SK-N-SH (cell line): ENCODE measurements at regions not wholly inside any gene's neighbourhood (a gene's known extent, or its start where the extent isn't known, plus 50 kb on each side); places are given as distances from the start of the nearest gene placed in this dataset.

Experiments
- CTCF ChIA-PET: fragments of 300-600, 350-600 bp; formaldehyde crosslinking; extraction: SDS; loops from one replicate; lab custom pipeline; 2021; lab: Yijun Ruan, JAX
- POLR2A ChIA-PET: fragments of 350-600 bp; sonication (Branson Sonifier 250); formaldehyde crosslinking; extraction: SDS; loops from one replicate; lab custom pipeline; 2020; ENCODE audit warnings: antibody characterized with exemption, inconsistent platforms; lab: Yijun Ruan, JAX
- DNase-seq: peaks from one replicate; pipeline ENCODE4 v3.0.0; 2012
- H2AFZ ChIP-seq: fragments of 200-600 bp; sonication (generic); 2 replicates; pipeline ENCODE4 v1.8.1; 2016; ENCODE audit warnings: antibody characterized with exemption, mild to moderate bottlenecking, low read depth
- H3F3A ChIP-seq: fragments of 200-600 bp; sonication (generic); replicated peaks from 2 replicates; pipeline ENCODE3; 2016; ENCODE audit warnings: antibody characterized with exemption, mild to moderate bottlenecking; ENCODE audit not compliant: insufficient read depth
- H3K27ac ChIP-seq, 2 experiments: fragments of 200-500 bp in 1 of 2; fragments of 200-600 bp in 1 of 2; sonication (Bioruptor generic) in 1 of 2; sonication (generic), shearing (Covaris generic) in 1 of 2; 2 replicates each; pipeline versions ENCODE4 v1.5.1 to v1.6.1; 2014 to 2016; ENCODE audit warnings: low read depth in 2 of 2, inconsistent platforms in 1 of 2, low read length in 1 of 2, mild to moderate bottlenecking in 1 of 2, mixed read lengths in 1 of 2
- H3K27me3 ChIP-seq: fragments of 200-600 bp; sonication (generic), shearing (Covaris generic); 2 replicates; pipeline ENCODE4 v1.6.1; 2016; ENCODE audit warnings: mixed run types; ENCODE audit not compliant: insufficient read depth
- H3K36me3 ChIP-seq, 2 experiments: fragments of 200-500 bp in 1 of 2; fragments of 200-600 bp in 1 of 2; sonication (Bioruptor generic) in 1 of 2; sonication (generic) in 1 of 2; replicated peaks in 1 of 2; 2 replicates each; pipeline versions ENCODE3 to v1.5.1; 2014 to 2016; ENCODE audit warnings: low read length in 1 of 2, mild to moderate bottlenecking in 1 of 2; ENCODE audit not compliant: insufficient read depth in 2 of 2, control insufficient read depth in 1 of 2
- H3K4me1 ChIP-seq, 2 experiments: fragments of 200-500 bp in 1 of 2; fragments of 200-600 bp in 1 of 2; sonication (Bioruptor generic) in 1 of 2; sonication (generic), shearing (Covaris generic) in 1 of 2; 2 replicates each; pipeline versions ENCODE4 v1.5.1 to v1.6.1; 2014 to 2016; ENCODE audit warnings: low read depth in 1 of 2, low read length in 1 of 2, mixed run types in 1 of 2; ENCODE audit not compliant: insufficient read depth in 2 of 2, control insufficient read depth in 1 of 2
- H3K4me2 ChIP-seq: fragments of 200-600 bp; sonication (generic), shearing (Covaris generic); 2 replicates; pipeline ENCODE4 v1.6.1; 2017; ENCODE audit warnings: mixed run types
- H3K4me3 ChIP-seq, 2 experiments: fragments of 200-500 bp in 1 of 2; fragments of 200-600 bp in 1 of 2; sonication (Bioruptor generic) in 1 of 2; sonication (generic), shearing (Covaris generic) in 1 of 2; 2 replicates each; pipeline versions ENCODE4 v1.5.1 to v1.8.1; 2014 to 2016; ENCODE audit warnings: low read depth in 2 of 2, inconsistent platforms in 1 of 2, low read length in 1 of 2, mild to moderate bottlenecking in 1 of 2, mixed read lengths in 1 of 2, moderate library complexity in 1 of 2
- H3K79me2 ChIP-seq: fragments of 200-600 bp; sonication (generic); 2 replicates; pipeline ENCODE4 v1.8.1; 2017; ENCODE audit warnings: mild to moderate bottlenecking; ENCODE audit not compliant: insufficient read depth
- H3K9ac ChIP-seq: fragments of 200-600 bp; sonication (generic); 2 replicates; pipeline ENCODE4 v1.6.1; 2017; ENCODE audit warnings: mixed run types
- H3K9me2 ChIP-seq: fragments of 200-600 bp; sonication (generic); 2 replicates; pipeline ENCODE4 v1.6.1; 2017; ENCODE audit warnings: mixed run types
- H3K9me3 ChIP-seq: fragments of 200-600 bp; sonication (generic); 2 replicates; pipeline ENCODE4 v1.6.1; 2017; ENCODE audit warnings: mixed run types, mild to moderate bottlenecking, moderate library complexity
- H4K20me1 ChIP-seq: fragments of 200-600 bp; sonication (generic); 2 replicates; pipeline ENCODE4 v1.6.1; 2017; ENCODE audit warnings: mild to moderate bottlenecking, mixed run types; ENCODE audit not compliant: insufficient read depth
- CHD2 ChIP-seq: fragments of 150-350 bp; IDR thresholded peaks from 2 replicates; pipeline ENCODE4 v1.6.1; 2018; ENCODE audit warnings: low read length; ENCODE audit not compliant: partially characterized antibody
- ELF1 ChIP-seq: IDR thresholded peaks from 2 replicates; pipeline ENCODE4 v1.4.0; 2012
- EP300 ChIP-seq, 2 experiments: IDR thresholded peaks; 2 replicates each; pipeline versions ENCODE4 v1.4.0 to v1.6.1; 2012; ENCODE audit warnings: borderline replicate concordance in 1 of 2, low read depth in 1 of 2, low read length in 1 of 2
- EZH2phosphoT487 ChIP-seq: fragments of 200-600 bp; sonication (generic); IDR thresholded peaks from 2 replicates; pipeline ENCODE4 v1.6.1; 2017; ENCODE audit warnings: low read depth, mixed run types, mild to moderate bottlenecking, antibody characterized with exemption, moderate library complexity, borderline replicate concordance
- FOSL2 ChIP-seq: IDR thresholded peaks from 2 replicates; pipeline ENCODE4 v1.4.0; 2012; ENCODE audit warnings: low read depth, mild to moderate bottlenecking, moderate library complexity, borderline replicate concordance
- GABPA ChIP-seq: IDR thresholded peaks from 2 replicates; pipeline ENCODE4 v1.4.0; 2012; ENCODE audit warnings: low read depth, mild to moderate bottlenecking
- GATA2 ChIP-seq: sonication (generic); formaldehyde crosslinking; IDR thresholded peaks from 2 replicates; pipeline ENCODE4 v1.5.0; 2020; ENCODE audit warnings: mild to moderate bottlenecking, missing genetic modification reagents
- MEF2A ChIP-seq: IDR thresholded peaks from 2 replicates; pipeline ENCODE4 v1.4.0; 2012; ENCODE audit warnings: low read depth, borderline replicate concordance
- MXI1 ChIP-seq: IDR thresholded peaks from 2 replicates; pipeline ENCODE4 v1.6.1; 2012; ENCODE audit warnings: mild to moderate bottlenecking, low read depth, low read length, improper control_type of control experiment
- NFIC ChIP-seq: IDR thresholded peaks from 2 replicates; pipeline ENCODE4 v1.4.0; 2012; ENCODE audit warnings: borderline replicate concordance
- PBX3 ChIP-seq: IDR thresholded peaks from 2 replicates; pipeline ENCODE4; 2012
- REST ChIP-seq: IDR thresholded peaks from 2 replicates; pipeline ENCODE4 v1.6.1; 2012; ENCODE audit warnings: mild to moderate bottlenecking, low read depth, low read length, moderate library complexity
- RXRA ChIP-seq: IDR thresholded peaks from 2 replicates; pipeline ENCODE4 v1.4.0; 2012; ENCODE audit warnings: low read depth, mild to moderate bottlenecking, borderline replicate concordance
- SIN3A ChIP-seq: IDR thresholded peaks from 2 replicates; pipeline ENCODE4 v1.6.1; 2012; ENCODE audit warnings: low read depth, mild to moderate bottlenecking, low read length, moderate library complexity, borderline replicate concordance
- SMC3 ChIP-seq: IDR thresholded peaks from 2 replicates; pipeline ENCODE4 v1.6.1; 2012; ENCODE audit warnings: low read depth, low read length, improper control_type of control experiment
- TCF12 ChIP-seq: IDR thresholded peaks from 2 replicates; pipeline ENCODE4 v1.4.0; 2012
- TEAD4 ChIP-seq: IDR thresholded peaks from 2 replicates; pipeline ENCODE4 v1.4.0; 2012; ENCODE audit warnings: mild to moderate bottlenecking, borderline replicate concordance; ENCODE audit not compliant: insufficient read depth
- USF2 ChIP-seq: fragments of 150-350 bp; IDR thresholded peaks from 2 replicates; pipeline ENCODE4 v1.6.1; 2017; ENCODE audit warnings: antibody characterized with exemption, low read length, low read depth, borderline replicate concordance
- YY1 ChIP-seq: IDR thresholded peaks from 2 replicates; pipeline ENCODE4 v1.4.0; 2012; ENCODE audit warnings: low read depth, mild to moderate bottlenecking
- WGBS: methylation state at CpG from one replicate; pipeline ENCODE4 v1.1.6; 2017; ENCODE audit warnings: low lambda C conversion rate; 5-methylcytosine and 5-hydroxymethylcytosine counted together

- Histone ChIP-seq H3K9me3 (no peaks in the 10 kb centered on the region), H3K27ac (peak overlapping the region in 1 of 2 experiments; percentile 50; a peak in 2 of 4 replicates), H3K36me3 (no peaks in the 10 kb centered on the region), H3K9me2 (no peaks in the 10 kb centered on the region), H3K4me3 (no peak overlapping the region), H3K79me2 (no peaks in the 10 kb centered on the region), H2AFZ (peak overlapping the region; percentile 66; the same call in 1 of the 2 replicates), H3K27me3 (no peaks in the 10 kb centered on the region), H3K4me2 (peak overlapping the region; percentile 40; the same call in 1 of the 2 replicates), H3K4me1 (peaks cover 0 to 21% of the 10 kb centered on the region in 2 experiments; a peak in 1 of 4 replicates), H4K20me1 (no peaks in the 10 kb centered on the region; the same call in 1 of the 2 replicates), H3K9ac (no peak overlapping the region), H3F3A (peaks cover 24% of the 10 kb centered on the region)
- WGBS, result 70% methylated on average over 6 of the region's 6 CpGs
- ChIA-PET POLR2A (no interaction called here), CTCF (no interaction called here)
- TF ChIP-seq TCF12 (peak; percentile 16; the same call in 1 of the 2 replicates), CHD2 (no peak), YY1 (0 out of 2 replicates have a peak, but pooled peaks have one; percentile 28), FOSL2 (peak; percentile 39; the same call in 1 of the 2 replicates)
- DNase-seq, result no peak
Measured at GRCh38 chr5:115455301-115455707, 89.3 kb downstream of the FEM1C start.

GRCh38 chr5:115453391-115454095 lies 91.0 kb downstream of the FEM1C start:
- Histone ChIP-seq H3K9ac (no peak overlapping the region), H3K9me2 (no peaks in the 10 kb centered on the region), H3F3A (peaks cover 7% of the 10 kb centered on the region), H3K27ac (no peak overlapping the region), H3K9me3 (no peaks in the 10 kb centered on the region), H3K4me3 (no peak overlapping the region), H2AFZ (no peak overlapping the region), H3K4me1 (peaks cover 0 to 18% of the 10 kb centered on the region in 2 experiments; a peak in 1 of 4 replicates), H3K36me3 (no peaks in the 10 kb centered on the region), H3K27me3 (no peaks in the 10 kb centered on the region), H4K20me1 (no peaks in the 10 kb centered on the region), H3K79me2 (no peaks in the 10 kb centered on the region), H3K4me2 (no peak overlapping the region)
- WGBS, result 92% methylated on average over 2 of the region's 2 CpGs
- TF ChIP-seq SIN3A (no peak), RXRA (no peak), GABPA (no peak), TEAD4 (no peak), EP300 (IDR thresholded peaks at IDR 0.05; ENCODE audit: borderline replicate concordance in 1 of 2, low read depth in 1 of 2, low read length in 1 of 2) (no peak), TCF12 (no peak), MXI1 (no peak), REST (no peak), EZH2phosphoT487 (no peak), NFIC (no peak), PBX3 (no peak), USF2 (no peak), ELF1 (no peak), SMC3 (no peak), YY1 (no peak), GATA2 (CRISPR knock-in tag) (no peak), MEF2A (no peak)
- no peak for DNase-seq
- ChIA-PET POLR2A (no interaction called here), CTCF (no interaction called here)
